ENCODE measurements at regions not wholly inside any gene's neighbourhood (a gene's known extent, or its start where the extent isn't known, plus 50 kb on each side); places are given as distances from the start of the nearest gene placed in this dataset.

DNA sequence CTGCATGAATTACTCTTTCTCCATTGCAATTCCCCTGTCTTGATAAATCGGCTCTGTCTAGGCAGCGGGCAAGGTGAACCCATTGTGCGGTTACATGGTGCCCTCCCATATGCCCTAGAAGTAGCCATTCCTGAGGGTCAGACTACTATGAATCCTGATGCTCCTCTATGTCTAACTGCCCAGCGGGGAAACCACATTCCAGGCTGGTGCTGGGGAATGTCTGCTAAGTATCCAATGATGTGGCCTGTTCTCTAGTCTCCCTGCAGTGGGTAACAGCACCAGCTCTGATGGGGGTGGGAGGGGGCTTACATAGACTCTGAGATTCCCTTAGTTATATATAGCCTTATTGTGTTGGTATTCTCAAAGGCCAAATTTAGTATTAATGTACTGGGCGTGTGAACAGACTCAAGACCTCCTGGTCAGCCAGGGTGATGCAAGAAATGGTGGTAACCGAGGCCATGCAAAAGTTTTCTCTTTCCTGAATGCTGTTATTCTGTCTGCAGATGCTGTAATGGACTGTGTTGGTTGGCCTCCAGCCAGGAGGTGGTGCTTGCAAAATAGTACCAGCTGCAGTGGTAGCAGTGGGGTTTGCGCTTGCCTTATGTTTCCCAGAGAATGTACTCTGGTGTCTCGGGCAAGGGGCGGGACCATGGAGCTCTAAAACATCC is 564.8 kb upstream of the SLITRK1 start:
- TF ChIP-seq, protein P1, sequence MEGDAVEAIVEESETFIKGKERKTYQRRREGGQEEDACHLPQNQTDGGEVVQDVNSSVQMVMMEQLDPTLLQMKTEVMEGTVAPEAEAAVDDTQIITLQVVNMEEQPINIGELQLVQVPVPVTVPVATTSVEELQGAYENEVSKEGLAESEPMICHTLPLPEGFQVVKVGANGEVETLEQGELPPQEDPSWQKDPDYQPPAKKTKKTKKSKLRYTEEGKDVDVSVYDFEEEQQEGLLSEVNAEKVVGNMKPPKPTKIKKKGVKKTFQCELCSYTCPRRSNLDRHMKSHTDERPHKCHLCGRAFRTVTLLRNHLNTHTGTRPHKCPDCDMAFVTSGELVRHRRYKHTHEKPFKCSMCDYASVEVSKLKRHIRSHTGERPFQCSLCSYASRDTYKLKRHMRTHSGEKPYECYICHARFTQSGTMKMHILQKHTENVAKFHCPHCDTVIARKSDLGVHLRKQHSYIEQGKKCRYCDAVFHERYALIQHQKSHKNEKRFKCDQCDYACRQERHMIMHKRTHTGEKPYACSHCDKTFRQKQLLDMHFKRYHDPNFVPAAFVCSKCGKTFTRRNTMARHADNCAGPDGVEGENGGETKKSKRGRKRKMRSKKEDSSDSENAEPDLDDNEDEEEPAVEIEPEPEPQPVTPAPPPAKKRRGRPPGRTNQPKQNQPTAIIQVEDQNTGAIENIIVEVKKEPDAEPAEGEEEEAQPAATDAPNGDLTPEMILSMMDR (conservative IDR thresholded peaks at IDR 0.05), result no peak
- TF ChIP-seq EZH2 (IDR thresholded peaks at IDR 0.05; ENCODE audit: low read depth), result no peak

All from PC-9 (cell line).